ENCODE measurements at regions not wholly inside any gene's neighbourhood (a gene's known extent, or its start where the extent isn't known, plus 50 kb on each side); places are given as distances from the start of the nearest gene placed in this dataset.

DNA sequence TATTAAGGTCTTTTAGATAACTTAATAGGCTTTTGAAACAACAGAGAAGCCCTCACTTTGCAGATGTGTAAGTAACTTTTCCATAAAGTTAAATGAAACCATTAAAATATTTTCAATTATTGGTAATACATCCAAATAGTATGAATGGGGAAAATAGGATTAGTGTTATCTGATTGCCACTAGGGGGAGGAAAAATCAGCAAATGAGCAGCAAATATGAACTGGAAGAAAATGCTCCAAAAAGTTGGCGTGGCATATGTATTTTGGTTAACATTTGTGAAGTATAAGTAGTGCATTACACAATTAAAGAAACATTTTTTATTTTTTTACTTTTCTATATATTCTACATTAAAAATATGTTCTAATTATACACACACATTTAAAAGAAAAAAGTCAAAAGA lies 259.8 kb upstream of the ANO5 start:
- TF ChIP-seq, protein P1, sequence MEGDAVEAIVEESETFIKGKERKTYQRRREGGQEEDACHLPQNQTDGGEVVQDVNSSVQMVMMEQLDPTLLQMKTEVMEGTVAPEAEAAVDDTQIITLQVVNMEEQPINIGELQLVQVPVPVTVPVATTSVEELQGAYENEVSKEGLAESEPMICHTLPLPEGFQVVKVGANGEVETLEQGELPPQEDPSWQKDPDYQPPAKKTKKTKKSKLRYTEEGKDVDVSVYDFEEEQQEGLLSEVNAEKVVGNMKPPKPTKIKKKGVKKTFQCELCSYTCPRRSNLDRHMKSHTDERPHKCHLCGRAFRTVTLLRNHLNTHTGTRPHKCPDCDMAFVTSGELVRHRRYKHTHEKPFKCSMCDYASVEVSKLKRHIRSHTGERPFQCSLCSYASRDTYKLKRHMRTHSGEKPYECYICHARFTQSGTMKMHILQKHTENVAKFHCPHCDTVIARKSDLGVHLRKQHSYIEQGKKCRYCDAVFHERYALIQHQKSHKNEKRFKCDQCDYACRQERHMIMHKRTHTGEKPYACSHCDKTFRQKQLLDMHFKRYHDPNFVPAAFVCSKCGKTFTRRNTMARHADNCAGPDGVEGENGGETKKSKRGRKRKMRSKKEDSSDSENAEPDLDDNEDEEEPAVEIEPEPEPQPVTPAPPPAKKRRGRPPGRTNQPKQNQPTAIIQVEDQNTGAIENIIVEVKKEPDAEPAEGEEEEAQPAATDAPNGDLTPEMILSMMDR (IDR thresholded peaks at IDR 0.05): peak in 1 of 7 experiments; percentile 45
- TF ChIP-seq EP300 (IDR thresholded peaks at IDR 0.05) (no peak), POLR2A (IDR thresholded peaks at IDR 0.05) (no peak)

Data from stomach (tissue), 4 donors.